ENCODE measurements at regions not wholly inside any gene's neighbourhood (a gene's known extent, or its start where the extent isn't known, plus 50 kb on each side); places are given as distances from the start of the nearest gene placed in this dataset.

DNA sequence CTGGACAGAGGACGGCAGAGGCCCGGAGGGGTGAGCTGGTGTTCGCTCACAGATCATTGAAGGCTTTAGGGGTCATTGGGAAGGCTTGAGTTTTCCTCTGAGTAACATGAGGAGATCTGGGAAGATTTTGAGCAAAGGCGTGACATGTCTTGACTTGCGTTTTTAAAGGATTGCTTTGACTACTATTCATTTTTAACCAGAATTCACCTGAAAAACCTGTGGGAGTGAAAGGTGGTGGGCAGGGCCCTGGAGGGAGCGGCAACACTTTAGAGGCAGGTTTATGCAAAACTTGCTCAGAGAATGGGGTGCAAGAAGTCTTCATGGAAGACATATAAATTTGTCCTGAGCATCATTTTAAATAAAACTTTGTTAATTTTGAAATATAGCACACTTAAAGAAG is 72.2 kb upstream of the EEF1E1 start:
- TF ChIP-seq EZH2 (IDR thresholded peaks at IDR 0.05; ENCODE audit: low read depth, unreplicated experiment): no peak
- TF ChIP-seq, protein P1, sequence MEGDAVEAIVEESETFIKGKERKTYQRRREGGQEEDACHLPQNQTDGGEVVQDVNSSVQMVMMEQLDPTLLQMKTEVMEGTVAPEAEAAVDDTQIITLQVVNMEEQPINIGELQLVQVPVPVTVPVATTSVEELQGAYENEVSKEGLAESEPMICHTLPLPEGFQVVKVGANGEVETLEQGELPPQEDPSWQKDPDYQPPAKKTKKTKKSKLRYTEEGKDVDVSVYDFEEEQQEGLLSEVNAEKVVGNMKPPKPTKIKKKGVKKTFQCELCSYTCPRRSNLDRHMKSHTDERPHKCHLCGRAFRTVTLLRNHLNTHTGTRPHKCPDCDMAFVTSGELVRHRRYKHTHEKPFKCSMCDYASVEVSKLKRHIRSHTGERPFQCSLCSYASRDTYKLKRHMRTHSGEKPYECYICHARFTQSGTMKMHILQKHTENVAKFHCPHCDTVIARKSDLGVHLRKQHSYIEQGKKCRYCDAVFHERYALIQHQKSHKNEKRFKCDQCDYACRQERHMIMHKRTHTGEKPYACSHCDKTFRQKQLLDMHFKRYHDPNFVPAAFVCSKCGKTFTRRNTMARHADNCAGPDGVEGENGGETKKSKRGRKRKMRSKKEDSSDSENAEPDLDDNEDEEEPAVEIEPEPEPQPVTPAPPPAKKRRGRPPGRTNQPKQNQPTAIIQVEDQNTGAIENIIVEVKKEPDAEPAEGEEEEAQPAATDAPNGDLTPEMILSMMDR (conservative IDR thresholded peaks at IDR 0.05; ENCODE audit: low read depth in 2 of 2): no peak
- no peak for TF ChIP-seq POLR2AphosphoS5 (IDR thresholded peaks at IDR 0.05; ENCODE audit: low read depth)
- no peak for TF ChIP-seq NANOG (IDR thresholded peaks at IDR 0.05; ENCODE audit: borderline replicate concordance)
- TF ChIP-seq EZH2phosphoT487 (IDR thresholded peaks at IDR 0.05; ENCODE audit: unreplicated experiment): no peak
- TF ChIP-seq CREB1 (CRISPR knock-in tag; IDR thresholded peaks at IDR 0.05; ENCODE audit: low read depth): no peak
- no peak for TF ChIP-seq REST (IDR thresholded peaks at IDR 0.05; ENCODE audit: unreplicated experiment)
- TF ChIP-seq ZNF331 (CRISPR knock-in tag; IDR thresholded peaks at IDR 0.05; ENCODE audit: low read depth): no peak
- no peak for TF ChIP-seq JUNB (IDR thresholded peaks at IDR 0.05; ENCODE audit: unreplicated experiment)
- no peak for TF ChIP-seq ETS1 (IDR thresholded peaks at IDR 0.05)
- TF ChIP-seq STAT1 (IDR thresholded peaks at IDR 0.05; ENCODE audit: unreplicated experiment): no peak

Data from GM23338 (cell line).